BJ (cell line): ENCODE measurements at regions not wholly inside any gene's neighbourhood (a gene's known extent, or its start where the extent isn't known, plus 50 kb on each side); places are given as distances from the start of the nearest gene placed in this dataset.

ENCODE experiments used
- CTCF ChIA-PET: fragments of 350-600 bp; formaldehyde crosslinking; extraction: SDS; loops from one replicate; lab custom pipeline; 2021; ENCODE audit warnings: antibody characterized with exemption, inconsistent platforms; lab: Yijun Ruan, JAX
- POLR2A ChIA-PET: fragments of 300-600 bp; sonication (Branson Sonifier 250); formaldehyde crosslinking; extraction: SDS; loops from one replicate; lab custom pipeline; 2021; ENCODE audit warnings: antibody characterized with exemption; lab: Charles Lee
- DNase-seq: peaks from one replicate; pipeline ENCODE4 v3.0.0-alpha.2; 2011; ENCODE audit warnings: low read depth
- H3K27me3 ChIP-seq: 2 replicates; pipeline ENCODE4 v1.6.0; 2011; ENCODE audit warnings: low read length; ENCODE audit not compliant: control insufficient read depth, insufficient read depth
- H3K36me3 ChIP-seq: 2 replicates; pipeline ENCODE4 v1.5.1; 2011; ENCODE audit warnings: low read length; ENCODE audit not compliant: control insufficient read depth, insufficient read depth
- H3K4me3 ChIP-seq: 2 replicates; pipeline ENCODE4 v1.5.1; 2011; ENCODE audit warnings: low read depth, mild to moderate bottlenecking, control low read depth, low read length
- CTCF ChIP-seq: IDR thresholded peaks from 2 replicates; pipeline ENCODE4 v1.5.1; 2011; ENCODE audit warnings: low read depth, mild to moderate bottlenecking, control low read depth, inconsistent platforms, low read length, moderate library complexity; ENCODE audit not compliant: insufficient read depth

- TF ChIP-seq CTCF = no peak
- Histone ChIP-seq H3K4me3 (no peak overlapping the region), H3K27me3 (peaks cover 2% of the 10 kb centered on the region), H3K36me3 (no peaks in the 10 kb centered on the region)
- CTCF ChIA-PET = interaction anchor here (0.9 to 2.0 kb wide), 2 partner anchors 52 to 125 kb away, joined by 5 to 6 read pairs; partner anchors contain the start of gene ACKR3
- POLR2A ChIA-PET = no interaction called here
- DNase-seq = no peak
Observed at GRCh38 chr2:236517251-236518031, 52.2 kb upstream of the ACKR3 start.
